Fibroblast of skin of right biceps (primary cell): ENCODE measurements at regions not wholly inside any gene's neighbourhood (a gene's known extent, or its start where the extent isn't known, plus 50 kb on each side); places are given as distances from the start of the nearest gene placed in this dataset.
A peak's percentile ranks its signal among the peaks of the same experiment; 100 is the strongest.

Experiments used
- DNase-seq: peaks from one replicate; pipeline ENCODE4 v3.0.0-alpha.2; 2013

- no peak for DNase-seq
Observed at GRCh38 chr12:25757037-25757665, 201.3 kb upstream of the RASSF8 start.

- peak; percentile 53 for DNase-seq
Observed at GRCh38 chr12:25759752-25760151, 198.7 kb upstream of the RASSF8 start.

GRCh38 chr12:25761356-25761755, 197.1 kb upstream of the RASSF8 start:
- DNase-seq = no peak

- peak; percentile 34 for DNase-seq
Observed at GRCh38 chr12:25764409-25764808, 194.1 kb upstream of the RASSF8 start.

GRCh38 chr12:25764892-25765291, 193.6 kb upstream of the RASSF8 start:
- peak; percentile 54 for DNase-seq

GRCh38 chr12:25767606-25768005, 190.9 kb upstream of the RASSF8 start:
- peak; percentile 82 for DNase-seq

- no peak for DNase-seq
Observed at GRCh38 chr12:25768151-25768550, 190.3 kb upstream of the RASSF8 start.

GRCh38 chr12:25769082-25769945, 189.2 kb upstream of the RASSF8 start:
- DNase-seq = peak; percentile 86

GRCh38 chr12:25771041-25771440, 187.4 kb upstream of the RASSF8 start:
- peak; percentile 31 for DNase-seq

- no peak for DNase-seq
Observed at GRCh38 chr12:25771476-25771875, 187.0 kb upstream of the RASSF8 start.

- DNase-seq = peak; percentile 71
Observed at GRCh38 chr12:25775968-25776367, 182.5 kb upstream of the RASSF8 start.

GRCh38 chr12:25780771-25781170, 177.7 kb upstream of the RASSF8 start:
- no peak for DNase-seq

GRCh38 chr12:25781232-25781631, 177.2 kb upstream of the RASSF8 start:
- DNase-seq = no peak

- DNase-seq = no peak
Observed at GRCh38 chr12:25783566-25783965, 174.9 kb upstream of the RASSF8 start.

GRCh38 chr12:25784669-25785068, 173.8 kb upstream of the RASSF8 start:
- no peak for DNase-seq

- no peak for DNase-seq
Observed at GRCh38 chr12:25785134-25785533, 173.3 kb upstream of the RASSF8 start.

- no peak for DNase-seq
Observed at GRCh38 chr12:25787701-25788100, 170.8 kb upstream of the RASSF8 start.

GRCh38 chr12:25788707-25789442, 169.6 kb upstream of the RASSF8 start:
- no peak for DNase-seq

- DNase-seq = no peak
Observed at GRCh38 chr12:25789541-25789944, 168.9 kb upstream of the RASSF8 start.

GRCh38 chr12:25792031-25792430, 166.5 kb upstream of the RASSF8 start:
- DNase-seq = no peak

- no peak for DNase-seq
Observed at GRCh38 chr12:25793196-25793595, 165.3 kb upstream of the RASSF8 start.

- no peak for DNase-seq
Observed at GRCh38 chr12:25794571-25794970, 163.9 kb upstream of the RASSF8 start.

GRCh38 chr12:25796523-25797000, 161.9 kb upstream of the RASSF8 start:
- peak; percentile 45 for DNase-seq

GRCh38 chr12:25797386-25797785, 161.1 kb upstream of the RASSF8 start:
- no peak for DNase-seq
